Neural crest cell (in vitro differentiated cells): ENCODE measurements at regions not wholly inside any gene's neighbourhood (a gene's known extent, or its start where the extent isn't known, plus 50 kb on each side); places are given as distances from the start of the nearest gene placed in this dataset.

ENCODE experiments used
- DNase-seq: peaks from one replicate; pipeline ENCODE4 v3.0.0; 2021; ENCODE audit warnings: low read depth, mixed read lengths, low spot score
- H3K27ac Mint-ChIP-seq: one replicate; pipeline ENCODE4 v1.8.0; 2021; ENCODE audit warnings: mild to moderate bottlenecking, mixed read lengths; ENCODE audit not compliant: unreplicated experiment
- H3K27me3 Mint-ChIP-seq: 2 replicates; pipeline ENCODE4 v1.8.0; 2021; ENCODE audit warnings: low read depth, mild to moderate bottlenecking, mixed read lengths
- H3K36me3 Mint-ChIP-seq: 2 replicates; pipeline ENCODE4 v1.8.0; 2021; ENCODE audit warnings: low read depth, mild to moderate bottlenecking, mixed read lengths
- H3K4me1 Mint-ChIP-seq: 2 replicates; pipeline ENCODE4 v1.8.0; 2021; ENCODE audit warnings: mixed read lengths
- H3K4me3 Mint-ChIP-seq: one replicate; pipeline ENCODE4 v1.8.0; 2021; ENCODE audit warnings: mild to moderate bottlenecking, mixed read lengths
- H3K9me3 Mint-ChIP-seq: 2 replicates; pipeline ENCODE4 v1.8.0; 2021; ENCODE audit warnings: mixed read lengths
- CTCF ChIP-seq: fragments of 200-600 bp; sonication (generic); conservative IDR thresholded peaks from 2 replicates; pipeline ENCODE4 v1.5.0; 2021; ENCODE audit warnings: antibody characterized with exemption, mild to moderate bottlenecking

GRCh38 chr2:107466241-107466640 lies 360.5 kb upstream of the RGPD4 start:
- no peak for TF ChIP-seq CTCF
- DNase-seq = no peak
- Mint-ChIP-seq H3K4me3 (no peak overlapping the region), H3K9me3 (peaks cover 10% of the 10 kb centered on the region), H3K4me1 (peaks cover 14% of the 10 kb centered on the region), H3K27ac (no peak overlapping the region), H3K36me3 (peaks cover 3% of the 10 kb centered on the region), H3K27me3 (no peaks in the 10 kb centered on the region)

GRCh38 chr2:107466984-107467773 lies 359.5 kb upstream of the RGPD4 start:
- no peaks in the 10 kb centered on the region for H3K27me3 Mint-ChIP-seq
- H3K4me3 Mint-ChIP-seq = no peak overlapping the region
- no peak for DNase-seq
- no peak for TF ChIP-seq CTCF
- peaks cover 7% of the 10 kb centered on the region for H3K9me3 Mint-ChIP-seq
- no peak overlapping the region for H3K27ac Mint-ChIP-seq
- peaks cover 14% of the 10 kb centered on the region for H3K4me1 Mint-ChIP-seq
- peaks cover 3% of the 10 kb centered on the region for H3K36me3 Mint-ChIP-seq

GRCh38 chr2:107469437-107469995 lies 357.2 kb upstream of the RGPD4 start:
- no peak overlapping the region for H3K4me3 Mint-ChIP-seq
- DNase-seq = no peak
- TF ChIP-seq CTCF = no peak
- peaks cover 12% of the 10 kb centered on the region for H3K9me3 Mint-ChIP-seq
- H3K36me3 Mint-ChIP-seq = peaks cover 8% of the 10 kb centered on the region
- H3K4me1 Mint-ChIP-seq = peaks cover 14% of the 10 kb centered on the region
- H3K27me3 Mint-ChIP-seq = no peaks in the 10 kb centered on the region
- H3K27ac Mint-ChIP-seq = no peak overlapping the region

- H3K27me3 Mint-ChIP-seq = no peaks in the 10 kb centered on the region
- no peak for TF ChIP-seq CTCF
- DNase-seq = no peak
- H3K4me3 Mint-ChIP-seq = no peak overlapping the region
- peaks cover 15% of the 10 kb centered on the region for H3K36me3 Mint-ChIP-seq
- peaks cover 11% of the 10 kb centered on the region for H3K9me3 Mint-ChIP-seq
- no peak overlapping the region for H3K27ac Mint-ChIP-seq
- no peaks in the 10 kb centered on the region for H3K4me1 Mint-ChIP-seq
Measured at GRCh38 chr2:107473150-107473549, 353.5 kb upstream of the RGPD4 start.

GRCh38 chr2:107475859-107476258 lies 350.8 kb upstream of the RGPD4 start:
- no peaks in the 10 kb centered on the region for H3K4me1 Mint-ChIP-seq
- no peak for TF ChIP-seq CTCF
- H3K4me3 Mint-ChIP-seq = no peak overlapping the region
- DNase-seq = no peak
- H3K27ac Mint-ChIP-seq = no peak overlapping the region
- H3K36me3 Mint-ChIP-seq = peaks cover 13% of the 10 kb centered on the region
- H3K27me3 Mint-ChIP-seq = no peaks in the 10 kb centered on the region
- peaks cover 11% of the 10 kb centered on the region for H3K9me3 Mint-ChIP-seq
